ENCODE measurements at regions not wholly inside any gene's neighbourhood (a gene's known extent, or its start where the extent isn't known, plus 50 kb on each side); places are given as distances from the start of the nearest gene placed in this dataset.
A peak's percentile ranks its signal among the peaks of the same experiment; 100 is the strongest.
"Not testable (repeated sequence)": the region's sequence is repeated elsewhere in the genome, so short reads cannot be mapped to it uniquely, and the experiment has no call there.

DNA sequence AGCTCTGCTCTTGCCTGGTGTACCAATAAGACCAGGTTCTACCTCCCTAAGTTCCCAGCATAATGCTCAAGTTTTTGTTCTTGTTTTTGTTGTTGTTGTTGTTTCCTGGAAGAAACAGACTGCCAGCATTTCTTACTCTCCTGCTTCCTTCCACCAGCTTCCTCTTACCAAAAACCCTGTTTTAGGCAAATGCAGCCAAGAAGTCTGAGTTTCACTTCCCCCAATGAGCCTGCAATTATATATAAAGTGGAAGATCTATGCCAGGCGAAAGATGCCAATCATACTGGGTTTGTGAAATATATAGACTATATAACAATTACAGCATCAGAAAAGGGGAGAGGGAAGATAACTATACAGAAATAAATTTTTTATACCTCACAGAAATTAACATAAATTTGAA is 931.5 kb upstream of the FAT3 start:
- WGBS, 3 donors = 93 to 100% (median 95%) methylated on average over 1 of the region's 1 CpG
- TF ChIP-seq, protein P1, sequence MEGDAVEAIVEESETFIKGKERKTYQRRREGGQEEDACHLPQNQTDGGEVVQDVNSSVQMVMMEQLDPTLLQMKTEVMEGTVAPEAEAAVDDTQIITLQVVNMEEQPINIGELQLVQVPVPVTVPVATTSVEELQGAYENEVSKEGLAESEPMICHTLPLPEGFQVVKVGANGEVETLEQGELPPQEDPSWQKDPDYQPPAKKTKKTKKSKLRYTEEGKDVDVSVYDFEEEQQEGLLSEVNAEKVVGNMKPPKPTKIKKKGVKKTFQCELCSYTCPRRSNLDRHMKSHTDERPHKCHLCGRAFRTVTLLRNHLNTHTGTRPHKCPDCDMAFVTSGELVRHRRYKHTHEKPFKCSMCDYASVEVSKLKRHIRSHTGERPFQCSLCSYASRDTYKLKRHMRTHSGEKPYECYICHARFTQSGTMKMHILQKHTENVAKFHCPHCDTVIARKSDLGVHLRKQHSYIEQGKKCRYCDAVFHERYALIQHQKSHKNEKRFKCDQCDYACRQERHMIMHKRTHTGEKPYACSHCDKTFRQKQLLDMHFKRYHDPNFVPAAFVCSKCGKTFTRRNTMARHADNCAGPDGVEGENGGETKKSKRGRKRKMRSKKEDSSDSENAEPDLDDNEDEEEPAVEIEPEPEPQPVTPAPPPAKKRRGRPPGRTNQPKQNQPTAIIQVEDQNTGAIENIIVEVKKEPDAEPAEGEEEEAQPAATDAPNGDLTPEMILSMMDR (IDR thresholded peaks at IDR 0.05) = no peak
- no peaks in the 10 kb centered on the region for H3K9me3 ChIP-seq
- no peak overlapping the region for H3K27ac ChIP-seq
- no peaks in the 10 kb centered on the region for H3K27me3 ChIP-seq (ENCODE audit: insufficient read depth in 3 of 3, low read length in 2 of 3)
- no peaks in the 10 kb centered on the region for H3K4me1 ChIP-seq
- ATAC-seq = no peak
- no peaks in the 10 kb centered on the region for H3K36me3 ChIP-seq (ENCODE audit: insufficient read depth in 1 of 2, low read depth in 1 of 2)
- no peak overlapping the region for H3K4me3 ChIP-seq
- intact Hi-C loops (cut with DNase I) = no loop called here
- DNase-seq = no peak

DNA sequence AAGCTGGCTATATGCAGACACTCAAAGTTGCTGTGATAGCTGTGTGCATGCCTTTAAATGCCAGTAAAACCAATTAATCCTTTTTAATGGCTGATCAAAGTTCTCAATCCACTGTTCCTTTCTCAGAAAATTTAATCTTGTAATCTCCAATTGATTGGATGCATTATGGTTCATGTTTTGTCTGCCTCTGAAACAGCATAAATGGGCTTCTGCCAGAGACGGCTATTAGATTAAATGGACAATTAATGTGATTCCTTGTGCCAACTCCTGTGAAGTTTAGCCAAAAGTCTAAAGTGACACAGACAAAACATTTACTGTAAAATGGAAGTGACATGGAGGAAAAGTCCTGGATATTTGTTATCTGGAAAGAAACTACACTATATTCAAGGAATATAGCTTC is 952.5 kb upstream of the FAT3 start:
- no peak overlapping the region for H3K4me3 ChIP-seq
- H3K27me3 ChIP-seq (ENCODE audit: insufficient read depth in 3 of 3, low read length in 2 of 3) = no peaks in the 10 kb centered on the region
- TF ChIP-seq, protein P1 (IDR thresholded peaks at IDR 0.05) = no peak
- DNase-seq (no peak), ATAC-seq (no peak)
- H3K36me3 ChIP-seq (ENCODE audit: insufficient read depth in 1 of 2, low read depth in 1 of 2) = no peaks in the 10 kb centered on the region
- no peaks in the 10 kb centered on the region for H3K4me1 ChIP-seq
- WGBS, 3 donors = 37 to 50% (median 43%) methylated on average over 1 of the region's 1 CpG
- no peaks in the 10 kb centered on the region for H3K9me3 ChIP-seq
- H3K27ac ChIP-seq = no peak overlapping the region
- intact Hi-C loops (cut with DNase I) = no loop called here

DNA sequence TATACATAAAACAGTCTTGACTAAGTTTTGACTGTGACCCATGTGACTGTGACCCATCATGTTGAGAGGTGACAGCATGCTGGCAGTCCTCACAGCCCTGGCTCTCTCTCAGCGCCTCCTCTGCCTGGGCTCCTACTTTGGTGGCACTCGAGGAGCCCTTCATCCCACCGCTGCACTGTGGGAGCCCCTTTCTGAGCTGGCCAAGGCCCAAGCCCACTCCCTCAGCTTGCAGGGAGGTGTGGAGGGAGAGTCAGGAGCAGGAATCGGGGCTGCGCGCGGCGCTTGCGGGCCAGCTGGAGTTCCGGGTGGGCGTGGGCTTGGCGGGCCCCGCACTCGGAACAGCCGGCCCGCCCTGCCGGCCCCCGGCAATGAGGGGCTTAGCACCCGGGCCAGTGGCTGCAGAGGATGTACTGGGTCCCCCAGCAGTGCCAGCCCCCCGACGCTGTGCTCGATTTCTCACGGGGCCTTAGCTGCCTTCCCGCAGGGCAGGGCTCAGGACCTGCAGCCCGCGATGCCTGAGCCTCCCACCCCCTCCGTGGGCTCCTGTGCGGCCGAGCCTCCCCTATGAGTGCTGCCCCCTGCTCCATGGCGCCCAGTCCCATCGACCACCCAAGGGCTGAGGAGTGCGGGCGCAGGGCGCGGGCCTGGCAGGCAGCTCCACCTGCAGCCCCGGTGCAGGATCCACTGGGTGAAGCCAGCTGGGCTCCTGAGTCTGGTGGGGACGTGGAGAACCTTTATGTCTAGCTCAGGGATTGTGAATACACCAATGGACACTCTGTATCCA is 955.9 kb upstream of the FAT3 start:
- H3K27ac ChIP-seq; H3K27me3 ChIP-seq (ENCODE audit: insufficient read depth in 3 of 3, low read length in 2 of 3); H3K36me3 ChIP-seq (ENCODE audit: insufficient read depth in 1 of 2, low read depth in 1 of 2); ATAC-seq; intact Hi-C loops (cut with DNase I); H3K4me1 ChIP-seq; H3K4me3 ChIP-seq; H3K9me3 ChIP-seq: not testable (repeated sequence)
- WGBS, 3 donors = 92 to 95% (median 93%) methylated on average over 32 to 37 of the region's 37 CpGs
- peak in 1 of 2 donors; percentile 42 for DNase-seq

DNA sequence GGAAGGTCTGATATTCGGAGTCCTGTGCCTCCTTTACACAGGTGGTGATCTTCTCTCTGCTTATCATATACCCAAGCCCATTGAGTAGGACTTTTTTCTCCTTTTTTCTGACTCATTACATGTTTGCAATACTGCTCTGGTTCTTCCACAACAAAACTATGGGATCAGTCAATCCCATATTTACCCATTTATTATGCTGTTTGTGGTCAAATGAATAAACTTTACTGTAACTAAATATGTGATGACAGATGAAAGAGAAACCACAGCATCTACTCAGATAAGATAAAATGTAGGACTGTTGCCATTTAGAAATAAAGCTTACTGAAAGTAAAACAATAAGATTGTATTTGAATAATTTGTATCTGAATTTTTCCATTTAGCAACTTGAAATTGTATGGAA is 958.7 kb upstream of the FAT3 start:
- intact Hi-C loops (cut with DNase I) = no loop called here
- H3K9me3 ChIP-seq = no peaks in the 10 kb centered on the region
- no peak overlapping the region for H3K4me3 ChIP-seq
- TF ChIP-seq, protein P1 (IDR thresholded peaks at IDR 0.05) = no peak
- ATAC-seq (no peak), DNase-seq (no peak)
- no peaks in the 10 kb centered on the region for H3K36me3 ChIP-seq (ENCODE audit: insufficient read depth in 1 of 2, low read depth in 1 of 2)
- WGBS, 3 donors = 86 to 93% (median 88%) methylated on average over 1 of the region's 1 CpG
- no peaks in the 10 kb centered on the region for H3K27me3 ChIP-seq (ENCODE audit: insufficient read depth in 3 of 3, low read length in 2 of 3)
- H3K4me1 ChIP-seq = no peaks in the 10 kb centered on the region
- H3K27ac ChIP-seq = no peak overlapping the region

DNA sequence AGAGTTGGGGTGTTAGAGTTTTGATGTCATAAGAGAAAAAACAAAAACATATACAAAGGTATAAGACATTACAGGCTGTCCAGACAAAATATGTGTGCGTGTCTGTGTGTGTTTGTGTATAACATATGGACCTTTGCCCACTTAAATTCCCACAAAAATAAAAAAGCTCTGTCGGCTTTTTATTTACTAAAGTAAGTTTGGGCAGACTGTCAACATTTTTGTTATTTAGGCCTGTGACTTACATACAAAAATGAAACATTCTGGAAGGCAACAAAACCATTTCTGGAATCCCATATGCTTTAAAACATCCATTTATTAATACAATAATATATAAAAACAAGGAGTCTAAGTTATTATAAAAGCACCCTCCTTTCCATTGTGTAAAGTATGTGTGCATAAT is 960.1 kb upstream of the FAT3 start:
- Histone ChIP-seq H3K4me3 (no peak overlapping the region), H3K36me3 (ENCODE audit: insufficient read depth in 1 of 2, low read depth in 1 of 2) (no peaks in the 10 kb centered on the region), H3K9me3 (no peaks in the 10 kb centered on the region), H3K27me3 (ENCODE audit: insufficient read depth in 3 of 3, low read length in 2 of 3) (no peaks in the 10 kb centered on the region), H3K4me1 (no peaks in the 10 kb centered on the region), H3K27ac (no peak overlapping the region)
- TF ChIP-seq, protein P1 (IDR thresholded peaks at IDR 0.05) = no peak
- intact Hi-C loops (cut with DNase I) = no loop called here
- DNase-seq (no peak), ATAC-seq (no peak)
- 55 to 61% (median 59%) methylated on average over 2 of the region's 2 CpGs for WGBS, 3 donors

Data from psoas muscle (tissue), 7 donors.